ENCODE measurements at regions not wholly inside any gene's neighbourhood (a gene's known extent, or its start where the extent isn't known, plus 50 kb on each side); places are given as distances from the start of the nearest gene placed in this dataset.

DNA sequence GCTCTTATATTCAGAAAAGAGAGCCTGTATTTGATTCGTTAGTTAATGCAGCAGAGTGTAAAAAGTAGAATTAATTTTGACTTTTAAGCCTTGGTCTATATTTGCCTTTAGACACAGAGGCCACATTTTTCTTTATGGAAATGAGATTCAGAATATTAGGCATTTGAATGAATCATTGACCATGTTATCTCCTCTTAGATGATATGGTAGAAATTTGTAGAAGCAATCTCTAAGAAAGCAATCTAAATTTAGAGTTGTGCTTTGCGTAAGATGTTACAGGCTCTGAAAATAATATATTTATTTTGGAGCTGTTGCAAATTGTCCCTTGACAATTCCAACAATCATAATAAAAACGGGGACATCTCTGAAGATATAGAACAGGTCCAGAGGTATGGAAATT is 68.3 kb upstream of the ST6GAL2 start:
- Histone ChIP-seq H3K4me1 (ENCODE audit: insufficient read depth, low read length) (no peaks in the 10 kb centered on the region), H3K4me3 (ENCODE audit: low read length) (no peak overlapping the region), H3K36me3 (ENCODE audit: insufficient read depth, low read length) (no peaks in the 10 kb centered on the region), H3K27ac (ENCODE audit: low read depth in 1 of 2, low read length in 2 of 2) (no peak overlapping the region), H3K27me3 (ENCODE audit: control insufficient read depth in 1 of 2, insufficient read depth in 2 of 2, low read length in 2 of 2) (no peaks in the 10 kb centered on the region), H3K9me3 (ENCODE audit: control insufficient read depth in 1 of 2, insufficient read depth in 1 of 2, low read length in 2 of 2) (no peaks in the 10 kb centered on the region)
- H3K4me1 Mint-ChIP-seq (ENCODE audit: low read depth) = no peaks in the 10 kb centered on the region
- CTCF ChIA-PET = no interaction called here
- TF ChIP-seq CTCF (IDR thresholded peaks at IDR 0.05) = no peak
- peaks cover 9% of the 10 kb centered on the region for H3K9me3 Mint-ChIP-seq
- no peak overlapping the region for H3K4me3 Mint-ChIP-seq
- H3K36me3 Mint-ChIP-seq (ENCODE audit: low read depth) = no peaks in the 10 kb centered on the region
- intact Hi-C loops (cut with DNase I, micrococcal nuclease) = no loop called here
- no peak overlapping the region for H3K27ac Mint-ChIP-seq
- DNase-seq (no peak), ATAC-seq (ENCODE audit: poor library complexity) (no peak)
- POLR2A ChIA-PET = no interaction called here
- H3K27me3 Mint-ChIP-seq = no peaks in the 10 kb centered on the region

DNA sequence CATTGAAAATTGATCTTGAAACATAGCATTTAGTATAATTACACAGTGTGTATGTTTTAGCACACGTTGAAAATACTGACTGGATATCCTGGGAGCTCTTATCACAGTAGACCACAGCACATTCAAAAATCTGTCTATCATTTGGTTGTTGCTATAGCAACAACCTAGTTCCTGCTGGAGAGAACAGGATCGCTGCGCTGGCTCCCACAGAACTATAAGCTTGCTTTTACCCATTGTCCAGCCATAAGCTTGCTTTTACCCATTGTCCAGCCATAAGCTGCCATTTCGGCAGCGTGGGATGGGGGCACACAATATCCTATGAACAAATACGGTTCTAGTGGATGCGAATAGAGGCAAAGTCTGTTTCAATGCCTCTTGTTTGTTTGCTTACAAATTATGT is 70.4 kb upstream of the ST6GAL2 start:
- Histone ChIP-seq H3K36me3 (ENCODE audit: insufficient read depth, low read length) (no peaks in the 10 kb centered on the region), H3K9me3 (ENCODE audit: control insufficient read depth in 1 of 2, insufficient read depth in 1 of 2, low read length in 2 of 2) (no peaks in the 10 kb centered on the region), H3K4me1 (ENCODE audit: insufficient read depth, low read length) (no peaks in the 10 kb centered on the region), H3K4me3 (ENCODE audit: low read length) (no peak overlapping the region), H3K27me3 (ENCODE audit: control insufficient read depth in 1 of 2, insufficient read depth in 2 of 2, low read length in 2 of 2) (no peaks in the 10 kb centered on the region), H3K27ac (ENCODE audit: low read depth in 1 of 2, low read length in 2 of 2) (no peak overlapping the region)
- ChIA-PET POLR2A (no interaction called here), CTCF (no interaction called here)
- TF ChIP-seq CTCF (IDR thresholded peaks at IDR 0.05) = no peak
- ATAC-seq (ENCODE audit: poor library complexity) (no peak), DNase-seq (no peak)
- Mint-ChIP-seq H3K27me3 (no peaks in the 10 kb centered on the region), H3K27ac (no peak overlapping the region), H3K36me3 (ENCODE audit: low read depth) (no peaks in the 10 kb centered on the region), H3K4me3 (no peak overlapping the region), H3K9me3 (no peaks in the 10 kb centered on the region), H3K4me1 (ENCODE audit: low read depth) (no peaks in the 10 kb centered on the region)
- intact Hi-C loops (cut with DNase I, micrococcal nuclease) = no loop called here

GRCh38 chr2:106956879-106957278 is 70.9 kb upstream of the ST6GAL2 start:
- intact Hi-C loops (cut with DNase I, micrococcal nuclease) = no loop called here
- H3K4me3 Mint-ChIP-seq = no peak overlapping the region
- no peaks in the 10 kb centered on the region for H3K27me3 Mint-ChIP-seq
- POLR2A ChIA-PET = no interaction called here
- Histone ChIP-seq H3K4me1 (ENCODE audit: insufficient read depth, low read length) (no peaks in the 10 kb centered on the region), H3K27ac (ENCODE audit: low read depth in 1 of 2, low read length in 2 of 2) (no peak overlapping the region), H3K9me3 (ENCODE audit: control insufficient read depth in 1 of 2, insufficient read depth in 1 of 2, low read length in 2 of 2) (no peaks in the 10 kb centered on the region), H3K36me3 (ENCODE audit: insufficient read depth, low read length) (no peaks in the 10 kb centered on the region), H3K4me3 (ENCODE audit: low read length) (no peak overlapping the region), H3K27me3 (ENCODE audit: control insufficient read depth in 1 of 2, insufficient read depth in 2 of 2, low read length in 2 of 2) (no peaks in the 10 kb centered on the region)
- no peak for ATAC-seq (ENCODE audit: poor library complexity)
- no peak overlapping the region for H3K27ac Mint-ChIP-seq
- CTCF ChIA-PET = no interaction called here
- no peak for TF ChIP-seq CTCF (IDR thresholded peaks at IDR 0.05)
- H3K9me3 Mint-ChIP-seq = no peaks in the 10 kb centered on the region
- H3K36me3 Mint-ChIP-seq (ENCODE audit: low read depth) = no peaks in the 10 kb centered on the region
- DNase-seq = no peak
- H3K4me1 Mint-ChIP-seq (ENCODE audit: low read depth) = no peaks in the 10 kb centered on the region
